Tibial nerve (tissue), 4 donors: ENCODE measurements at regions not wholly inside any gene's neighbourhood (a gene's known extent, or its start where the extent isn't known, plus 50 kb on each side); places are given as distances from the start of the nearest gene placed in this dataset.

Experiments
- EP300 ChIP-seq, 2 donors: sonication (generic); formaldehyde crosslinking; IDR thresholded peaks; one replicate each; pipeline ENCODE4 v1.6.1; 2017; ENCODE audit warnings: antibody characterized with exemption in 2 of 2, mild to moderate bottlenecking in 1 of 2
- POLR2A ChIP-seq, 2 donors: fragments of 450-650 bp; IDR thresholded peaks; one replicate each; pipeline ENCODE4 v1.6.1; 2017; ENCODE audit warnings: antibody characterized with exemption in 2 of 2, mild to moderate bottlenecking in 2 of 2, moderate library complexity in 2 of 2
- TF ChIP-seq, protein P1 (sequence below), 5 experiments: fragments of 200-600 bp in 3 of 5; fragments of 450-650 bp in 2 of 5; sonication (generic) in 3 of 5; IDR thresholded peaks; one replicate each; pipeline ENCODE4 v1.5.1; 2016 to 2019; ENCODE audit warnings: antibody characterized with exemption in 5 of 5, mild to moderate bottlenecking in 3 of 5, moderate library complexity in 2 of 5

- TF ChIP-seq, protein P1, sequence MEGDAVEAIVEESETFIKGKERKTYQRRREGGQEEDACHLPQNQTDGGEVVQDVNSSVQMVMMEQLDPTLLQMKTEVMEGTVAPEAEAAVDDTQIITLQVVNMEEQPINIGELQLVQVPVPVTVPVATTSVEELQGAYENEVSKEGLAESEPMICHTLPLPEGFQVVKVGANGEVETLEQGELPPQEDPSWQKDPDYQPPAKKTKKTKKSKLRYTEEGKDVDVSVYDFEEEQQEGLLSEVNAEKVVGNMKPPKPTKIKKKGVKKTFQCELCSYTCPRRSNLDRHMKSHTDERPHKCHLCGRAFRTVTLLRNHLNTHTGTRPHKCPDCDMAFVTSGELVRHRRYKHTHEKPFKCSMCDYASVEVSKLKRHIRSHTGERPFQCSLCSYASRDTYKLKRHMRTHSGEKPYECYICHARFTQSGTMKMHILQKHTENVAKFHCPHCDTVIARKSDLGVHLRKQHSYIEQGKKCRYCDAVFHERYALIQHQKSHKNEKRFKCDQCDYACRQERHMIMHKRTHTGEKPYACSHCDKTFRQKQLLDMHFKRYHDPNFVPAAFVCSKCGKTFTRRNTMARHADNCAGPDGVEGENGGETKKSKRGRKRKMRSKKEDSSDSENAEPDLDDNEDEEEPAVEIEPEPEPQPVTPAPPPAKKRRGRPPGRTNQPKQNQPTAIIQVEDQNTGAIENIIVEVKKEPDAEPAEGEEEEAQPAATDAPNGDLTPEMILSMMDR (IDR thresholded peaks at IDR 0.05), result no peak
- TF ChIP-seq POLR2A (IDR thresholded peaks at IDR 0.05) (no peak), EP300 (IDR thresholded peaks at IDR 0.05) (no peak)
Observed at GRCh38 chr7:125572414-125572813, 642.8 kb upstream of the POT1 start.
